SK-N-SH (cell line): ENCODE measurements at regions not wholly inside any gene's neighbourhood (a gene's known extent, or its start where the extent isn't known, plus 50 kb on each side); places are given as distances from the start of the nearest gene placed in this dataset.

Experiments used
- CTCF ChIA-PET: fragments of 300-600, 350-600 bp; formaldehyde crosslinking; extraction: SDS; loops from one replicate; lab custom pipeline; 2021; lab: Yijun Ruan, JAX
- POLR2A ChIA-PET: fragments of 350-600 bp; sonication (Branson Sonifier 250); formaldehyde crosslinking; extraction: SDS; loops from one replicate; lab custom pipeline; 2020; ENCODE audit warnings: antibody characterized with exemption, inconsistent platforms; lab: Yijun Ruan, JAX
- DNase-seq: peaks from one replicate; pipeline ENCODE4 v3.0.0; 2012
- H2AFZ ChIP-seq: fragments of 200-600 bp; sonication (generic); 2 replicates; pipeline ENCODE4 v1.8.1; 2016; ENCODE audit warnings: antibody characterized with exemption, mild to moderate bottlenecking, low read depth
- H3F3A ChIP-seq: fragments of 200-600 bp; sonication (generic); replicated peaks from 2 replicates; pipeline ENCODE3; 2016; ENCODE audit warnings: antibody characterized with exemption, mild to moderate bottlenecking; ENCODE audit not compliant: insufficient read depth
- H3K27ac ChIP-seq, 2 experiments: fragments of 200-500 bp in 1 of 2; fragments of 200-600 bp in 1 of 2; sonication (Bioruptor generic) in 1 of 2; sonication (generic), shearing (Covaris generic) in 1 of 2; 2 replicates each; pipeline versions ENCODE4 v1.5.1 to v1.6.1; 2014 to 2016; ENCODE audit warnings: low read depth in 2 of 2, inconsistent platforms in 1 of 2, low read length in 1 of 2, mild to moderate bottlenecking in 1 of 2, mixed read lengths in 1 of 2
- H3K27me3 ChIP-seq: fragments of 200-600 bp; sonication (generic), shearing (Covaris generic); 2 replicates; pipeline ENCODE4 v1.6.1; 2016; ENCODE audit warnings: mixed run types; ENCODE audit not compliant: insufficient read depth
- H3K36me3 ChIP-seq, 2 experiments: fragments of 200-500 bp in 1 of 2; fragments of 200-600 bp in 1 of 2; sonication (Bioruptor generic) in 1 of 2; sonication (generic) in 1 of 2; replicated peaks in 1 of 2; 2 replicates each; pipeline versions ENCODE3 to v1.5.1; 2014 to 2016; ENCODE audit warnings: low read length in 1 of 2, mild to moderate bottlenecking in 1 of 2; ENCODE audit not compliant: insufficient read depth in 2 of 2, control insufficient read depth in 1 of 2
- H3K4me1 ChIP-seq, 2 experiments: fragments of 200-500 bp in 1 of 2; fragments of 200-600 bp in 1 of 2; sonication (Bioruptor generic) in 1 of 2; sonication (generic), shearing (Covaris generic) in 1 of 2; 2 replicates each; pipeline versions ENCODE4 v1.5.1 to v1.6.1; 2014 to 2016; ENCODE audit warnings: low read depth in 1 of 2, low read length in 1 of 2, mixed run types in 1 of 2; ENCODE audit not compliant: insufficient read depth in 2 of 2, control insufficient read depth in 1 of 2
- H3K4me2 ChIP-seq: fragments of 200-600 bp; sonication (generic), shearing (Covaris generic); 2 replicates; pipeline ENCODE4 v1.6.1; 2017; ENCODE audit warnings: mixed run types
- H3K4me3 ChIP-seq, 2 experiments: fragments of 200-500 bp in 1 of 2; fragments of 200-600 bp in 1 of 2; sonication (Bioruptor generic) in 1 of 2; sonication (generic), shearing (Covaris generic) in 1 of 2; 2 replicates each; pipeline versions ENCODE4 v1.5.1 to v1.8.1; 2014 to 2016; ENCODE audit warnings: low read depth in 2 of 2, inconsistent platforms in 1 of 2, low read length in 1 of 2, mild to moderate bottlenecking in 1 of 2, mixed read lengths in 1 of 2, moderate library complexity in 1 of 2
- H3K79me2 ChIP-seq: fragments of 200-600 bp; sonication (generic); 2 replicates; pipeline ENCODE4 v1.8.1; 2017; ENCODE audit warnings: mild to moderate bottlenecking; ENCODE audit not compliant: insufficient read depth
- H3K9ac ChIP-seq: fragments of 200-600 bp; sonication (generic); 2 replicates; pipeline ENCODE4 v1.6.1; 2017; ENCODE audit warnings: mixed run types
- H3K9me2 ChIP-seq: fragments of 200-600 bp; sonication (generic); 2 replicates; pipeline ENCODE4 v1.6.1; 2017; ENCODE audit warnings: mixed run types
- H3K9me3 ChIP-seq: fragments of 200-600 bp; sonication (generic); 2 replicates; pipeline ENCODE4 v1.6.1; 2017; ENCODE audit warnings: mixed run types, mild to moderate bottlenecking, moderate library complexity
- H4K20me1 ChIP-seq: fragments of 200-600 bp; sonication (generic); 2 replicates; pipeline ENCODE4 v1.6.1; 2017; ENCODE audit warnings: mild to moderate bottlenecking, mixed run types; ENCODE audit not compliant: insufficient read depth
- CHD2 ChIP-seq: fragments of 150-350 bp; IDR thresholded peaks from 2 replicates; pipeline ENCODE4 v1.6.1; 2018; ENCODE audit warnings: low read length; ENCODE audit not compliant: partially characterized antibody
- EP300 ChIP-seq, 2 experiments: IDR thresholded peaks; 2 replicates each; pipeline versions ENCODE4 v1.4.0 to v1.6.1; 2012; ENCODE audit warnings: borderline replicate concordance in 1 of 2, low read depth in 1 of 2, low read length in 1 of 2
- FOSL2 ChIP-seq: IDR thresholded peaks from 2 replicates; pipeline ENCODE4 v1.4.0; 2012; ENCODE audit warnings: low read depth, mild to moderate bottlenecking, moderate library complexity, borderline replicate concordance
- FOXJ3 ChIP-seq: sonication (generic); formaldehyde crosslinking; IDR thresholded peaks from 2 replicates; pipeline ENCODE4 v1.5.1; 2020; ENCODE audit warnings: mild to moderate bottlenecking, missing genetic modification reagents
- FOXM1 ChIP-seq: IDR thresholded peaks from 2 replicates; pipeline ENCODE4 v1.4.0; 2012; ENCODE audit warnings: low read depth, mild to moderate bottlenecking
- GABPA ChIP-seq: IDR thresholded peaks from 2 replicates; pipeline ENCODE4 v1.4.0; 2012; ENCODE audit warnings: low read depth, mild to moderate bottlenecking
- MXI1 ChIP-seq: IDR thresholded peaks from 2 replicates; pipeline ENCODE4 v1.6.1; 2012; ENCODE audit warnings: mild to moderate bottlenecking, low read depth, low read length, improper control_type of control experiment
- NRF1 ChIP-seq: IDR thresholded peaks from 2 replicates; pipeline ENCODE4 v1.6.1; 2012; ENCODE audit warnings: low read depth, mild to moderate bottlenecking, low read length
- RCOR1 ChIP-seq: fragments of 150-350 bp; IDR thresholded peaks from 2 replicates; pipeline ENCODE4 v1.6.1; 2017; ENCODE audit warnings: antibody characterized with exemption, low read length
- RFX5 ChIP-seq: IDR thresholded peaks from 2 replicates; pipeline ENCODE4 v1.6.1; 2012; ENCODE audit warnings: mild to moderate bottlenecking, improper control_type of control experiment, low read length
- RXRA ChIP-seq: IDR thresholded peaks from 2 replicates; pipeline ENCODE4 v1.4.0; 2012; ENCODE audit warnings: low read depth, mild to moderate bottlenecking, borderline replicate concordance
- SIN3A ChIP-seq: IDR thresholded peaks from 2 replicates; pipeline ENCODE4 v1.6.1; 2012; ENCODE audit warnings: low read depth, mild to moderate bottlenecking, low read length, moderate library complexity, borderline replicate concordance
- TCF12 ChIP-seq: IDR thresholded peaks from 2 replicates; pipeline ENCODE4 v1.4.0; 2012
- YY1 ChIP-seq: IDR thresholded peaks from 2 replicates; pipeline ENCODE4 v1.4.0; 2012; ENCODE audit warnings: low read depth, mild to moderate bottlenecking
- whole genome bisulfite sequencing: methylation state at CpG from one replicate; pipeline ENCODE4 v1.1.6; 2017; ENCODE audit warnings: low lambda C conversion rate; 5-methylcytosine and 5-hydroxymethylcytosine counted together
- TF ChIP-seq, protein P1 (sequence below): IDR thresholded peaks from 2 replicates; pipeline ENCODE4 v1.4.0; 2012; ENCODE audit warnings: low read depth, borderline replicate concordance
- TF ChIP-seq, protein P2 (sequence below): fragments of 150-350 bp; IDR thresholded peaks from 2 replicates; pipeline ENCODE4 v1.6.1; 2017; ENCODE audit warnings: antibody characterized with exemption, low read length, low read depth, borderline replicate concordance
- TF ChIP-seq, protein P3 (sequence below): IDR thresholded peaks from 2 replicates; pipeline ENCODE4; 2012
- TF ChIP-seq, protein P4 (sequence below): fragments of 200-600 bp; sonication (generic); IDR thresholded peaks from 2 replicates; pipeline ENCODE4 v1.6.1; 2017; ENCODE audit warnings: antibody characterized with exemption, mild to moderate bottlenecking, moderate library complexity

DNA sequence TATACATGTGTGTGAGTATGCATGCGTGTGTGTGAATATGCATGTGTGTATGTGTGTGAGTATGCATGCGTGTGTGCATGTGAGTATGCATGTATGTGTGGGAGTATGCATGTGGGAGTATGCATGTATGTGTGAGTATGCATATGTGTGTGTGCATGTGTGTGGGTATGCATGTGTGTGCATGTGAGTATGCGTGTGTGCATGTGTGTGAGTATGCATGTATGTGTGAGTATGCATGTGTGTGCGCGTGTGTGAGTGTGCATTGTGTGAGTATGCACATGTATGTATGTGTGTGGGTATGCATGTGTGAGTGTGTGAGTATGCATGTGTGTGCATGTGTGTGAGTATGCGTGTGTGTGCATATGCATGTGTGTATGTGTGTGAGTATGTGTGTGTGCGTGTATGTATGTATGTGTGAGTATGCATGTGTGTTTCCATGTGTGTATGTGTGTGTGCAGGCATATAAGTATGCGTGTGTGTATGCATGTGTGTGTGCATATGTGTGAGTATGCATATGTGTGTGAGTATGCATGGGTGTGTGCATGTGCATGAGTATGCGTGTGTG lies 97.9 kb upstream of the MED13L start:
- Histone ChIP-seq H4K20me1 (no peaks in the 10 kb centered on the region), H2AFZ (no peak overlapping the region), H3K27me3 (no peaks in the 10 kb centered on the region), H3K9me2 (no peaks in the 10 kb centered on the region), H3K4me2 (no peak overlapping the region), H3K79me2 (no peaks in the 10 kb centered on the region), H3K36me3 (no peaks in the 10 kb centered on the region), H3F3A (peaks cover 31% of the 10 kb centered on the region), H3K4me3 (no peak overlapping the region), H3K9ac (no peak overlapping the region), H3K4me1 (peaks cover 12 to 38% of the 10 kb centered on the region in 2 experiments; a peak in 3 of 4 replicates), H3K27ac (no peak overlapping the region), H3K9me3 (no peaks in the 10 kb centered on the region)
- ChIA-PET CTCF (no interaction called here), POLR2A (no interaction called here)
- TF ChIP-seq CHD2 (no peak), MXI1 (no peak), FOXM1 (no peak), EP300 (IDR thresholded peaks at IDR 0.05; ENCODE audit: borderline replicate concordance in 1 of 2, low read depth in 1 of 2, low read length in 1 of 2) (no peak)
- TF ChIP-seq, protein P1, sequence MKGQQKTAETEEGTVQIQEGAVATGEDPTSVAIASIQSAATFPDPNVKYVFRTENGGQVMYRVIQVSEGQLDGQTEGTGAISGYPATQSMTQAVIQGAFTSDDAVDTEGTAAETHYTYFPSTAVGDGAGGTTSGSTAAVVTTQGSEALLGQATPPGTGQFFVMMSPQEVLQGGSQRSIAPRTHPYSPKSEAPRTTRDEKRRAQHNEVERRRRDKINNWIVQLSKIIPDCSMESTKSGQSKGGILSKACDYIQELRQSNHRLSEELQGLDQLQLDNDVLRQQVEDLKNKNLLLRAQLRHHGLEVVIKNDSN = no peak
- TF ChIP-seq, protein P2, sequence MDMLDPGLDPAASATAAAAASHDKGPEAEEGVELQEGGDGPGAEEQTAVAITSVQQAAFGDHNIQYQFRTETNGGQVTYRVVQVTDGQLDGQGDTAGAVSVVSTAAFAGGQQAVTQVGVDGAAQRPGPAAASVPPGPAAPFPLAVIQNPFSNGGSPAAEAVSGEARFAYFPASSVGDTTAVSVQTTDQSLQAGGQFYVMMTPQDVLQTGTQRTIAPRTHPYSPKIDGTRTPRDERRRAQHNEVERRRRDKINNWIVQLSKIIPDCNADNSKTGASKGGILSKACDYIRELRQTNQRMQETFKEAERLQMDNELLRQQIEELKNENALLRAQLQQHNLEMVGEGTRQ = no peak
- WGBS = 92% methylated on average over 9 of the region's 9 CpGs
- DNase-seq = no peak

DNA sequence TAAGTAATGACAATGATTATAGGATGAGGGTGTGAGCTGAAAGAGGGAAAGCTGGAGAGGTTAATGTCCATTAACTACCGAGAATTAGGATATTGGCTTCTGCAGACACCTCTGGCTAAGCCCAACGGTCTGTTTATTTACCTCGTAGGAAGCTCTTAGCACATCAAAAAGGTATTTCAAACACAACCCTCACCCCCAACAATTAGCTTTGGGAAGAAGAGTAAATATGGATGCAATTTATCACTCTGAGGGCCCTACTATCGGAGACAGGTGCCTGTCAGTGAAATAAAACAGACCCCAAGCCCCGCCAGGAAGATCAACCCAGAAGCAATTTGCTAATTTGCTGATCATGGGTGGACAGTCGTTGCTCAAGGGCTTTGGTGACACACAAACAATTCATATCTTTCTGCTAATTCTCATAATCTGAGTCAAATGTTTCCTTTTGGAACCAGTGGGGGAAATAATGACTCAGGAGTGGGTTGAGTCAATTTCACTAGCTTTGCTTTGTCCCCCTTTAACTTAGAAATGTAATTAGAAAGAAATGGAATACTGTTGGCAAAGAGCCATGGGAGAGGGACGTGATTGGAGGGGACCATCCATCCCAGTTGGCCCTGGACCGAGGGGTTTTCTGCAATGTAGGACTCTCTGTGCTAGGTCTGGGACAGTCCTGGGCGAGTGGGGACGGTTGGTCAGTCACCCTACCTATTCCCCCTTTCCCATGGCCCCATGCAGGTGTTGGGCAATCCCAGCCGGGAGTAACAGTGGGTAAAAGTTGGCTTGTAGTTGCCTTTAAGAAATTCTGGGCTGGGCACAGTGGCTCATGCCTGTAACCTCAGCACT lies 99.1 kb upstream of the MED13L start:
- Histone ChIP-seq H3K9ac (peak overlapping the region; percentile 38; the same call in 1 of the 2 replicates), H3K9me2 (no peaks in the 10 kb centered on the region), H3K36me3 (no peaks in the 10 kb centered on the region), H3K4me2 (peak overlapping the region; percentile 69), H3K27me3 (no peaks in the 10 kb centered on the region), H2AFZ (peak overlapping the region; percentile 54; the same call in 1 of the 2 replicates), H3K4me1 (peaks cover 18 to 28% of the 10 kb centered on the region in 2 experiments), H3K27ac (peak overlapping the region; percentile 1 to 81), H3K79me2 (no peaks in the 10 kb centered on the region), H4K20me1 (no peaks in the 10 kb centered on the region), H3F3A (peaks cover 43% of the 10 kb centered on the region), H3K9me3 (no peaks in the 10 kb centered on the region), H3K4me3 (no peak overlapping the region)
- 7% methylated on average over 11 of the region's 11 CpGs for WGBS
- CTCF ChIA-PET = interaction anchor here (0.7 to 2.1 kb wide), 3 partner anchors 10 to 361 kb away, joined by 3 to 7 read pairs (median 4); no protein-coding TSS in a partner anchor
- POLR2A ChIA-PET = no interaction called here
- DNase-seq = peak; percentile 72
- TF ChIP-seq RXRA = no peak
- peak; percentile 81; the same call in 1 of the 2 replicates for TF ChIP-seq FOSL2
- no peak for TF ChIP-seq GABPA
- TF ChIP-seq, protein P3, sequence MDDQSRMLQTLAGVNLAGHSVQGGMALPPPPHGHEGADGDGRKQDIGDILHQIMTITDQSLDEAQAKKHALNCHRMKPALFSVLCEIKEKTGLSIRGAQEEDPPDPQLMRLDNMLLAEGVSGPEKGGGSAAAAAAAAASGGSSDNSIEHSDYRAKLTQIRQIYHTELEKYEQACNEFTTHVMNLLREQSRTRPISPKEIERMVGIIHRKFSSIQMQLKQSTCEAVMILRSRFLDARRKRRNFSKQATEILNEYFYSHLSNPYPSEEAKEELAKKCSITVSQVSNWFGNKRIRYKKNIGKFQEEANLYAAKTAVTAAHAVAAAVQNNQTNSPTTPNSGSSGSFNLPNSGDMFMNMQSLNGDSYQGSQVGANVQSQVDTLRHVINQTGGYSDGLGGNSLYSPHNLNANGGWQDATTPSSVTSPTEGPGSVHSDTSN = peak; percentile 84
- TF ChIP-seq NRF1 = no peak
- TF ChIP-seq, protein P2 = no peak
- TF ChIP-seq FOXJ3 = peak; percentile 89
- TF ChIP-seq MXI1 = 0 out of 2 replicates have a peak, but pooled peaks have one; percentile 23
- peak; percentile 74 to 95; a peak in 3 of 4 replicates for TF ChIP-seq EP300 (IDR thresholded peaks at IDR 0.05; ENCODE audit: borderline replicate concordance in 1 of 2, low read depth in 1 of 2, low read length in 1 of 2)
- no peak for TF ChIP-seq FOXM1
- no peak for TF ChIP-seq SIN3A
- no peak for TF ChIP-seq YY1
- no peak for TF ChIP-seq RFX5
- TF ChIP-seq, protein P4, sequence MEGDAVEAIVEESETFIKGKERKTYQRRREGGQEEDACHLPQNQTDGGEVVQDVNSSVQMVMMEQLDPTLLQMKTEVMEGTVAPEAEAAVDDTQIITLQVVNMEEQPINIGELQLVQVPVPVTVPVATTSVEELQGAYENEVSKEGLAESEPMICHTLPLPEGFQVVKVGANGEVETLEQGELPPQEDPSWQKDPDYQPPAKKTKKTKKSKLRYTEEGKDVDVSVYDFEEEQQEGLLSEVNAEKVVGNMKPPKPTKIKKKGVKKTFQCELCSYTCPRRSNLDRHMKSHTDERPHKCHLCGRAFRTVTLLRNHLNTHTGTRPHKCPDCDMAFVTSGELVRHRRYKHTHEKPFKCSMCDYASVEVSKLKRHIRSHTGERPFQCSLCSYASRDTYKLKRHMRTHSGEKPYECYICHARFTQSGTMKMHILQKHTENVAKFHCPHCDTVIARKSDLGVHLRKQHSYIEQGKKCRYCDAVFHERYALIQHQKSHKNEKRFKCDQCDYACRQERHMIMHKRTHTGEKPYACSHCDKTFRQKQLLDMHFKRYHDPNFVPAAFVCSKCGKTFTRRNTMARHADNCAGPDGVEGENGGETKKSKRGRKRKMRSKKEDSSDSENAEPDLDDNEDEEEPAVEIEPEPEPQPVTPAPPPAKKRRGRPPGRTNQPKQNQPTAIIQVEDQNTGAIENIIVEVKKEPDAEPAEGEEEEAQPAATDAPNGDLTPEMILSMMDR = no peak
- peak; percentile 90 for TF ChIP-seq TCF12
- TF ChIP-seq CHD2 = peak; percentile 70
- peak; percentile 89 for TF ChIP-seq RCOR1
